Mesenchymal stem cell (in vitro differentiated cells and primary cell): ENCODE measurements at regions not wholly inside any gene's neighbourhood (a gene's known extent, or its start where the extent isn't known, plus 50 kb on each side); places are given as distances from the start of the nearest gene placed in this dataset.

Experiments
- DNase-seq: peaks from one replicate; pipeline ENCODE4 v3.0.0-alpha.2; 2013
- H2AFZ ChIP-seq: one replicate; pipeline ENCODE4 v1.6.1; 2013; ENCODE audit warnings: low read depth, mild to moderate bottlenecking, control low read depth, inconsistent platforms, low read length, moderate library complexity
- H2AK5ac ChIP-seq: 2 replicates; pipeline ENCODE4 v1.6.1; 2013; ENCODE audit warnings: low read length, moderate library complexity, mild to moderate bottlenecking, inconsistent platforms; ENCODE audit not compliant: severe bottlenecking
- H2BK120ac ChIP-seq: one replicate; pipeline ENCODE4 v1.6.1; 2013; ENCODE audit warnings: low read depth, mild to moderate bottlenecking, inconsistent platforms, low read length, moderate library complexity
- H2BK12ac ChIP-seq, 2 experiments: one replicate each; pipeline ENCODE4 v1.6.1; 2013; ENCODE audit warnings: inconsistent platforms in 2 of 2, low read length in 2 of 2, mild to moderate bottlenecking in 2 of 2, moderate library complexity in 2 of 2, control low read depth in 1 of 2
- H2BK15ac ChIP-seq: one replicate; pipeline ENCODE4 v1.6.1; 2013; ENCODE audit warnings: mild to moderate bottlenecking, low read depth, inconsistent platforms; ENCODE audit not compliant: poor library complexity, severe bottlenecking
- H2BK5ac ChIP-seq: 2 replicates; pipeline ENCODE4 v1.6.1; 2013; ENCODE audit warnings: low read depth, mild to moderate bottlenecking, low read length, control low read depth, inconsistent platforms; ENCODE audit not compliant: poor library complexity, severe bottlenecking
- H3K14ac ChIP-seq, 2 experiments: one replicate each; pipeline ENCODE4 v1.6.1; 2013; ENCODE audit warnings: inconsistent platforms in 2 of 2, low read length in 2 of 2, control low read depth in 1 of 2, mild to moderate bottlenecking in 1 of 2, moderate library complexity in 1 of 2
- H3K18ac ChIP-seq, 2 experiments: one replicate each; pipeline ENCODE4 v1.6.1; 2013; ENCODE audit warnings: inconsistent platforms in 2 of 2, low read length in 2 of 2, control low read depth in 1 of 2, low read depth in 1 of 2, mild to moderate bottlenecking in 1 of 2
- H3K23ac ChIP-seq, 2 experiments: one replicate each; pipeline ENCODE4 v1.6.1; 2013; ENCODE audit warnings: inconsistent platforms in 2 of 2, low read length in 2 of 2, mild to moderate bottlenecking in 2 of 2, moderate library complexity in 2 of 2, control low read depth in 1 of 2
- H3K27ac ChIP-seq: 2 replicates; pipeline ENCODE4 v1.5.1; 2013; ENCODE audit warnings: mild to moderate bottlenecking, moderate library complexity, low read length, control low read depth, inconsistent platforms; ENCODE audit not compliant: poor library complexity, severe bottlenecking
- H3K27me3 ChIP-seq, 2 experiments: 2 replicates each; pipeline versions ENCODE4 v1.6.1 to v1.7.0; 2013; ENCODE audit warnings: low read length in 2 of 2, mild to moderate bottlenecking in 2 of 2, moderate library complexity in 2 of 2, control low read depth in 1 of 2, inconsistent platforms in 1 of 2; ENCODE audit not compliant: control insufficient read depth in 1 of 2, insufficient read depth in 1 of 2
- H3K36me3 ChIP-seq, 2 experiments: 2 replicates each; pipeline versions ENCODE4 v1.6.1 to v1.7.0; 2013; ENCODE audit warnings: low read length in 2 of 2, control low read depth in 1 of 2, inconsistent platforms in 1 of 2, low read depth in 1 of 2, mild to moderate bottlenecking in 1 of 2; ENCODE audit not compliant: insufficient read depth in 2 of 2, control insufficient read depth in 1 of 2
- H3K4ac ChIP-seq, 2 experiments: one replicate each; pipeline ENCODE4 v1.6.1; 2013; ENCODE audit warnings: inconsistent platforms in 2 of 2, low read length in 2 of 2, mild to moderate bottlenecking in 2 of 2, moderate library complexity in 2 of 2, control low read depth in 1 of 2, low read depth in 1 of 2
- H3K4me1 ChIP-seq: 2 replicates; pipeline ENCODE4 v1.6.1; 2013; ENCODE audit warnings: low read depth, low read length, control low read depth; ENCODE audit not compliant: control insufficient read depth, insufficient read depth
- H3K4me2 ChIP-seq: 2 replicates; pipeline ENCODE4 v1.6.1; 2013; ENCODE audit warnings: low read length, mild to moderate bottlenecking, inconsistent platforms; ENCODE audit not compliant: poor library complexity, severe bottlenecking
- H3K4me3 ChIP-seq, 2 experiments: 2 replicates each; pipeline versions ENCODE4 v1.5.1 to v1.7.0; 2013; ENCODE audit warnings: low read length in 2 of 2, mild to moderate bottlenecking in 2 of 2, control low read depth in 1 of 2, low read depth in 1 of 2; ENCODE audit not compliant: insufficient read depth in 1 of 2
- H3K79me1 ChIP-seq: replicated peaks from 2 replicates; pipeline ENCODE4 v1.6.1; 2013; ENCODE audit warnings: mild to moderate bottlenecking, control low read depth, low read length, inconsistent platforms; ENCODE audit not compliant: poor library complexity, severe bottlenecking
- H3K9ac ChIP-seq: 2 replicates; pipeline ENCODE4 v1.7.0; 2013; ENCODE audit warnings: mild to moderate bottlenecking, low read length, moderate library complexity
- H3K9me3 ChIP-seq: 2 replicates; pipeline ENCODE4 v1.7.0; 2013; ENCODE audit warnings: mild to moderate bottlenecking, low read length; ENCODE audit not compliant: control insufficient read depth
- H4K8ac ChIP-seq: one replicate; pipeline ENCODE4 v1.6.1; 2013; ENCODE audit warnings: inconsistent platforms, mild to moderate bottlenecking, low read length, moderate library complexity
- H4K91ac ChIP-seq: one replicate; pipeline ENCODE4 v1.6.1; 2013; ENCODE audit warnings: mild to moderate bottlenecking, low read length, inconsistent platforms
- WGBS: methylation state at CpG from one replicate; pipeline ENCODE4 v1.1.7; 2013; ENCODE audit warnings: mixed read lengths; 5-methylcytosine and 5-hydroxymethylcytosine counted together

DNA sequence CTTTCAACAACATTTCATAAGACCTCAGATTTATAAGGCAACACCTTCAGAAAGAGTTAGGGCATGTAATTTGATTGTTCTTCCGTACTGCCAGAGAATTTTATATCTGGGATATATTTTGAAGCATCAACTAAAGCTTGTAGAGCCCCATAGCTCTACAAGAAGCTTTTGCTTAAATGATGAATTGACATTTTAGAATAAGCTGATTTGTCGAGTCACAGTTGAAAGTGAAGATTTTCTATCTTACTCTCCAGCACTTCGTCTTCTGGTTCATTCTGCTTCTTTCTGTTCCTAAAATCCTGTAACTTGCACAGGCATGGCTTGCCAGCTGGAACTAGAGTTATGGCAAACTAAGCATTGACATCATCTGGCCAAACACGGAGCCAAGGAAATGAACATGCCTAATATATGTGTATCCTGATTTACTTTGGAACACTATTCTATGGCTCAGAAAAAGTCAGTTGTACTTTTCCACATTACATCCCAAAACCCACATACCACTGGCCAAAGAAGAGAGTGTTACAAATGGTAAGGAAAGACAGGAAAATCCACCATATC lies 68.6 kb upstream of the MAST4 start:
- H3K4me2 ChIP-seq: no peak overlapping the region
- no peak overlapping the region for H4K8ac ChIP-seq
- H3K4me3 ChIP-seq: no peak overlapping the region
- H2BK5ac ChIP-seq: no peak overlapping the region
- no peak overlapping the region for H3K9ac ChIP-seq
- H4K91ac ChIP-seq: no peak overlapping the region
- H3K36me3 ChIP-seq: no peaks in the 10 kb centered on the region
- WGBS: 85% methylated on average over 3 of the region's 4 CpGs
- H3K4ac ChIP-seq: no peak overlapping the region
- H3K79me1 ChIP-seq: no peaks in the 10 kb centered on the region
- no peak overlapping the region for H3K23ac ChIP-seq
- H2AFZ ChIP-seq: no peak overlapping the region
- no peak overlapping the region for H2AK5ac ChIP-seq
- no peak overlapping the region for H3K18ac ChIP-seq
- H3K14ac ChIP-seq: no peak overlapping the region
- no peak for DNase-seq
- H2BK12ac ChIP-seq: no peak overlapping the region
- no peaks in the 10 kb centered on the region for H3K9me3 ChIP-seq
- H2BK15ac ChIP-seq: no peak overlapping the region
- no peak overlapping the region for H2BK120ac ChIP-seq
- no peak overlapping the region for H3K27ac ChIP-seq
- peaks cover 0 to 9% of the 10 kb centered on the region in 2 experiments for H3K27me3 ChIP-seq
- no peaks in the 10 kb centered on the region for H3K4me1 ChIP-seq

GRCh38 chr5:66529182-66529581 lies 67.0 kb upstream of the MAST4 start:
- Histone ChIP-seq H4K8ac (no peak overlapping the region), H2BK12ac (no peak overlapping the region), H3K27ac (no peak overlapping the region), H2AFZ (no peak overlapping the region), H3K23ac (no peak overlapping the region), H3K18ac (no peak overlapping the region), H3K4me2 (no peak overlapping the region), H3K79me1 (no peaks in the 10 kb centered on the region), H2BK120ac (no peak overlapping the region), H3K9ac (no peak overlapping the region), H2BK15ac (no peak overlapping the region), H2BK5ac (no peak overlapping the region), H3K4me3 (no peak overlapping the region), H3K27me3 (peaks cover 0 to 9% of the 10 kb centered on the region in 2 experiments), H3K9me3 (no peaks in the 10 kb centered on the region), H3K36me3 (no peaks in the 10 kb centered on the region), H3K14ac (no peak overlapping the region), H2AK5ac (no peak overlapping the region), H4K91ac (no peak overlapping the region), H3K4ac (no peak overlapping the region), H3K4me1 (no peaks in the 10 kb centered on the region)
- no CpG with 5 or more reads among the region's 1 CpG for WGBS
- no peak for DNase-seq

DNA sequence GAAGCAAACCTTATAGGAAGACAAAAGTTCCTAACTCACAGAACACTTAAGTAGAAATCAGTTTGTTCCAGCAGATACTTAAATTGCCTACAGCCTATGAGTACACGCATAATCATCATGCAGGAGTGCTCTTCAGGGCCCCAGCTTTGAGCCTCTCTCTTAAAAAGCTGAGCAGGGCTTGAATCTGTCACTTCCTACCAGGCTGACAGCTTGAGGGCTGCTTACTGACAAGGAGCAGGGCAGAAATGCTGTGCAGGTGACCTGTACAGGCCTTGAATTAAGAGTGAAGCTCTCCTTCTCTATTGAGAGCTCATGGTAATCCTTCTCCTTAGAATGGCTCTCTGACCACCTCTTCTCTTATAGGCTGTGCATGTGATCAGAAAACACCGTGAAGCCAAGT lies 66.5 kb upstream of the MAST4 start:
- Histone ChIP-seq H3K27ac (no peak overlapping the region), H4K8ac (no peak overlapping the region), H3K36me3 (no peaks in the 10 kb centered on the region), H3K4me3 (no peak overlapping the region), H2BK12ac (no peak overlapping the region), H4K91ac (no peak overlapping the region), H3K14ac (no peak overlapping the region), H2BK5ac (no peak overlapping the region), H2BK15ac (no peak overlapping the region), H3K4ac (no peak overlapping the region), H2BK120ac (no peak overlapping the region), H3K9me3 (no peaks in the 10 kb centered on the region), H2AK5ac (no peak overlapping the region), H3K18ac (no peak overlapping the region), H2AFZ (no peak overlapping the region), H3K79me1 (no peaks in the 10 kb centered on the region), H3K4me2 (no peak overlapping the region), H3K27me3 (peaks cover 0 to 9% of the 10 kb centered on the region in 2 experiments), H3K9ac (no peak overlapping the region), H3K23ac (no peak overlapping the region), H3K4me1 (no peaks in the 10 kb centered on the region)
- no peak for DNase-seq
- WGBS: 86% methylated on average over 2 of the region's 2 CpGs

- no peak overlapping the region for H2BK12ac ChIP-seq
- no peak overlapping the region for H3K4ac ChIP-seq
- H3K36me3 ChIP-seq: no peaks in the 10 kb centered on the region
- H3K9me3 ChIP-seq: no peaks in the 10 kb centered on the region
- DNase-seq: no peak
- H3K4me3 ChIP-seq: no peak overlapping the region
- no peaks in the 10 kb centered on the region for H3K79me1 ChIP-seq
- no peak overlapping the region for H4K91ac ChIP-seq
- no peak overlapping the region for H3K18ac ChIP-seq
- no peak overlapping the region for H2AK5ac ChIP-seq
- no peak overlapping the region for H3K23ac ChIP-seq
- no peak overlapping the region for H2AFZ ChIP-seq
- no peaks in the 10 kb centered on the region for H3K4me1 ChIP-seq
- H3K14ac ChIP-seq: no peak overlapping the region
- H2BK5ac ChIP-seq: no peak overlapping the region
- no peak overlapping the region for H3K27ac ChIP-seq
- no peak overlapping the region for H3K4me2 ChIP-seq
- H3K9ac ChIP-seq: no peak overlapping the region
- H2BK15ac ChIP-seq: no peak overlapping the region
- no peak overlapping the region for H4K8ac ChIP-seq
- no peak overlapping the region for H2BK120ac ChIP-seq
- no peaks in the 10 kb centered on the region for H3K27me3 ChIP-seq
Observed at GRCh38 chr5:66538126-66538525, 58.1 kb upstream of the MAST4 start.
